GM19468 (cell line): ENCODE measurements at regions not wholly inside any gene's neighbourhood (a gene's known extent, or its start where the extent isn't known, plus 50 kb on each side); places are given as distances from the start of the nearest gene placed in this dataset.

Source experiments
- ATAC-seq: cut with Tn5 transposase; IDR thresholded peaks from one replicate; pipeline ENCODE4 v1.9.1; 2021; ENCODE audit warnings: mild to moderate bottlenecking, moderate library complexity, moderate number of reproducible peaks; ENCODE audit not compliant: unreplicated experiment; ENCODE audit errors: extremely low read depth

- no peak for ATAC-seq
These were observed 393.4 kb downstream of the RAPGEF2 start for GRCh38 chr4:159496248-159496647.

- no peak for ATAC-seq
These were observed 395.1 kb downstream of the RAPGEF2 start for GRCh38 chr4:159497936-159498335.

- no peak for ATAC-seq
These were observed 395.7 kb downstream of the RAPGEF2 start for GRCh38 chr4:159498446-159499115.

- no peak for ATAC-seq
These were observed 398.0 kb downstream of the RAPGEF2 start for GRCh38 chr4:159500861-159501260.

- ATAC-seq = no peak
These were observed 400.5 kb downstream of the RAPGEF2 start for GRCh38 chr4:159503236-159504008.

GRCh38 chr4:159504684-159505083, 401.8 kb downstream of the RAPGEF2 start:
- no peak for ATAC-seq

- ATAC-seq = no peak
These were observed 402.5 kb downstream of the RAPGEF2 start for GRCh38 chr4:159505266-159505975.

- no peak for ATAC-seq
These were observed 404.1 kb downstream of the RAPGEF2 start for GRCh38 chr4:159506801-159507517.

- no peak for ATAC-seq
These were observed 406.1 kb downstream of the RAPGEF2 start for GRCh38 chr4:159508917-159509500.

- no peak for ATAC-seq
These were observed 409.5 kb downstream of the RAPGEF2 start for GRCh38 chr4:159512348-159512747.

- no peak for ATAC-seq
These were observed 412.6 kb downstream of the RAPGEF2 start for GRCh38 chr4:159515314-159516025.

- no peak for ATAC-seq
These were observed 413.8 kb downstream of the RAPGEF2 start for GRCh38 chr4:159516556-159517140.

- no peak for ATAC-seq
These were observed 417.2 kb downstream of the RAPGEF2 start for GRCh38 chr4:159520074-159520473.

- no peak for ATAC-seq
These were observed 423.3 kb downstream of the RAPGEF2 start for GRCh38 chr4:159526172-159526571.

- no peak for ATAC-seq
These were observed 431.8 kb downstream of the RAPGEF2 start for GRCh38 chr4:159534655-159535054.

GRCh38 chr4:159538556-159538955, 435.7 kb downstream of the RAPGEF2 start:
- no peak for ATAC-seq

- ATAC-seq = no peak
These were observed 437.2 kb downstream of the RAPGEF2 start for GRCh38 chr4:159540038-159540437.

- ATAC-seq = no peak
These were observed 437.6 kb downstream of the RAPGEF2 start for GRCh38 chr4:159540501-159540900.

- no peak for ATAC-seq
These were observed 438.3 kb downstream of the RAPGEF2 start for GRCh38 chr4:159541143-159541542.
